ENCODE measurements at regions not wholly inside any gene's neighbourhood (a gene's known extent, or its start where the extent isn't known, plus 50 kb on each side); places are given as distances from the start of the nearest gene placed in this dataset.

- H3K36me3 ChIP-seq (ENCODE audit: control insufficient read depth, low read length) = no peaks in the 10 kb centered on the region
- H3K27ac ChIP-seq (ENCODE audit: low read depth, low read length) = no peak overlapping the region
- TF ChIP-seq EZH2phosphoT487 (IDR thresholded peaks at IDR 0.05; ENCODE audit: borderline replicate concordance, low read length) = no peak
- TF ChIP-seq, protein P1, sequence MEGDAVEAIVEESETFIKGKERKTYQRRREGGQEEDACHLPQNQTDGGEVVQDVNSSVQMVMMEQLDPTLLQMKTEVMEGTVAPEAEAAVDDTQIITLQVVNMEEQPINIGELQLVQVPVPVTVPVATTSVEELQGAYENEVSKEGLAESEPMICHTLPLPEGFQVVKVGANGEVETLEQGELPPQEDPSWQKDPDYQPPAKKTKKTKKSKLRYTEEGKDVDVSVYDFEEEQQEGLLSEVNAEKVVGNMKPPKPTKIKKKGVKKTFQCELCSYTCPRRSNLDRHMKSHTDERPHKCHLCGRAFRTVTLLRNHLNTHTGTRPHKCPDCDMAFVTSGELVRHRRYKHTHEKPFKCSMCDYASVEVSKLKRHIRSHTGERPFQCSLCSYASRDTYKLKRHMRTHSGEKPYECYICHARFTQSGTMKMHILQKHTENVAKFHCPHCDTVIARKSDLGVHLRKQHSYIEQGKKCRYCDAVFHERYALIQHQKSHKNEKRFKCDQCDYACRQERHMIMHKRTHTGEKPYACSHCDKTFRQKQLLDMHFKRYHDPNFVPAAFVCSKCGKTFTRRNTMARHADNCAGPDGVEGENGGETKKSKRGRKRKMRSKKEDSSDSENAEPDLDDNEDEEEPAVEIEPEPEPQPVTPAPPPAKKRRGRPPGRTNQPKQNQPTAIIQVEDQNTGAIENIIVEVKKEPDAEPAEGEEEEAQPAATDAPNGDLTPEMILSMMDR (IDR thresholded peaks at IDR 0.05; ENCODE audit: low read depth, low read length, poor library complexity, severe bottlenecking) = no peak
- no peak overlapping the region for H3K4me2 ChIP-seq (ENCODE audit: low read length)
- no peaks in the 10 kb centered on the region for H3K79me2 ChIP-seq (ENCODE audit: control insufficient read depth, low read length)
- no peaks in the 10 kb centered on the region for H3K4me1 ChIP-seq (ENCODE audit: control insufficient read depth, low read length)
- no peaks in the 10 kb centered on the region for H4K20me1 ChIP-seq (ENCODE audit: control insufficient read depth, insufficient read depth, low read depth, low read length)
- H3F3A ChIP-seq (ENCODE audit: control insufficient read depth, insufficient read depth) = no peaks in the 10 kb centered on the region
- H3K27me3 ChIP-seq (ENCODE audit: control insufficient read depth, low read length) = no peaks in the 10 kb centered on the region
- H3K9me3 ChIP-seq (ENCODE audit: control insufficient read depth, insufficient read depth, low read length) = no peaks in the 10 kb centered on the region
- no peak overlapping the region for H3K4me3 ChIP-seq (ENCODE audit: low read length)
- no peaks in the 10 kb centered on the region for H3K9me2 ChIP-seq (replicated peaks; ENCODE audit: control insufficient read depth, low read length)
These were observed 467.0 kb downstream of the PCDH18 start for GRCh38 chr4:137065311-137065710.

- no peaks in the 10 kb centered on the region for H3F3A ChIP-seq (ENCODE audit: control insufficient read depth, insufficient read depth)
- TF ChIP-seq, protein P1 (IDR thresholded peaks at IDR 0.05; ENCODE audit: low read depth, low read length, poor library complexity, severe bottlenecking) = no peak
- no peak for TF ChIP-seq EZH2phosphoT487 (IDR thresholded peaks at IDR 0.05; ENCODE audit: borderline replicate concordance, low read length)
- H4K20me1 ChIP-seq (ENCODE audit: control insufficient read depth, insufficient read depth, low read depth, low read length) = no peaks in the 10 kb centered on the region
- H3K4me2 ChIP-seq (ENCODE audit: low read length) = no peak overlapping the region
- H3K27ac ChIP-seq (ENCODE audit: low read depth, low read length) = no peak overlapping the region
- no peaks in the 10 kb centered on the region for H3K36me3 ChIP-seq (ENCODE audit: control insufficient read depth, low read length)
- no peaks in the 10 kb centered on the region for H3K79me2 ChIP-seq (ENCODE audit: control insufficient read depth, low read length)
- H3K4me3 ChIP-seq (ENCODE audit: low read length) = no peak overlapping the region
- no peaks in the 10 kb centered on the region for H3K4me1 ChIP-seq (ENCODE audit: control insufficient read depth, low read length)
- H3K9me2 ChIP-seq (replicated peaks; ENCODE audit: control insufficient read depth, low read length) = no peaks in the 10 kb centered on the region
- no peaks in the 10 kb centered on the region for H3K9me3 ChIP-seq (ENCODE audit: control insufficient read depth, insufficient read depth, low read length)
- H3K27me3 ChIP-seq (ENCODE audit: control insufficient read depth, low read length) = no peaks in the 10 kb centered on the region
These were observed 468.3 kb downstream of the PCDH18 start for GRCh38 chr4:137063961-137064360.

GRCh38 chr4:137043184-137043583 lies 489.1 kb downstream of the PCDH18 start:
- no peaks in the 10 kb centered on the region for H3K36me3 ChIP-seq (ENCODE audit: control insufficient read depth, low read length)
- H3K9me2 ChIP-seq (replicated peaks; ENCODE audit: control insufficient read depth, low read length) = no peaks in the 10 kb centered on the region
- no peaks in the 10 kb centered on the region for H3K4me1 ChIP-seq (ENCODE audit: control insufficient read depth, low read length)
- H3F3A ChIP-seq (ENCODE audit: control insufficient read depth, insufficient read depth) = no peaks in the 10 kb centered on the region
- no peaks in the 10 kb centered on the region for H3K79me2 ChIP-seq (ENCODE audit: control insufficient read depth, low read length)
- H3K4me3 ChIP-seq (ENCODE audit: low read length) = no peak overlapping the region
- no peak overlapping the region for H3K4me2 ChIP-seq (ENCODE audit: low read length)
- H3K27ac ChIP-seq (ENCODE audit: low read depth, low read length) = no peak overlapping the region
- no peak for TF ChIP-seq EZH2phosphoT487 (IDR thresholded peaks at IDR 0.05; ENCODE audit: borderline replicate concordance, low read length)
- TF ChIP-seq, protein P1 (IDR thresholded peaks at IDR 0.05; ENCODE audit: low read depth, low read length, poor library complexity, severe bottlenecking) = no peak
- no peaks in the 10 kb centered on the region for H3K9me3 ChIP-seq (ENCODE audit: control insufficient read depth, insufficient read depth, low read length)
- no peaks in the 10 kb centered on the region for H4K20me1 ChIP-seq (ENCODE audit: control insufficient read depth, insufficient read depth, low read depth, low read length)
- H3K27me3 ChIP-seq (ENCODE audit: control insufficient read depth, low read length) = no peaks in the 10 kb centered on the region

- H3K9me3 ChIP-seq (ENCODE audit: control insufficient read depth, insufficient read depth, low read length) = no peaks in the 10 kb centered on the region
- no peaks in the 10 kb centered on the region for H3K9me2 ChIP-seq (replicated peaks; ENCODE audit: control insufficient read depth, low read length)
- no peak overlapping the region for H3K4me3 ChIP-seq (ENCODE audit: low read length)
- no peaks in the 10 kb centered on the region for H3K4me1 ChIP-seq (ENCODE audit: control insufficient read depth, low read length)
- no peaks in the 10 kb centered on the region for H3K36me3 ChIP-seq (ENCODE audit: control insufficient read depth, low read length)
- TF ChIP-seq, protein P1 (IDR thresholded peaks at IDR 0.05; ENCODE audit: low read depth, low read length, poor library complexity, severe bottlenecking) = no peak
- no peak for TF ChIP-seq EZH2phosphoT487 (IDR thresholded peaks at IDR 0.05; ENCODE audit: borderline replicate concordance, low read length)
- no peaks in the 10 kb centered on the region for H3F3A ChIP-seq (ENCODE audit: control insufficient read depth, insufficient read depth)
- H3K27ac ChIP-seq (ENCODE audit: low read depth, low read length) = no peak overlapping the region
- no peaks in the 10 kb centered on the region for H3K79me2 ChIP-seq (ENCODE audit: control insufficient read depth, low read length)
- no peak overlapping the region for H3K4me2 ChIP-seq (ENCODE audit: low read length)
- H3K27me3 ChIP-seq (ENCODE audit: control insufficient read depth, low read length) = no peaks in the 10 kb centered on the region
- H4K20me1 ChIP-seq (ENCODE audit: control insufficient read depth, insufficient read depth, low read depth, low read length) = no peaks in the 10 kb centered on the region
These were observed 492.9 kb downstream of the PCDH18 start for GRCh38 chr4:137039370-137039769.
